H1 (cell line): ENCODE measurements at regions not wholly inside any gene's neighbourhood (a gene's known extent, or its start where the extent isn't known, plus 50 kb on each side); places are given as distances from the start of the nearest gene placed in this dataset.

Source experiments
- CTCF ChIA-PET: fragments of 300-600 bp; sonication (Branson Sonifier 250); formaldehyde crosslinking; loops from one replicate; lab custom pipeline; 2021; ENCODE audit not compliant: partially characterized antibody; lab: Charles Lee
- POLR2A ChIA-PET: fragments of 300-600 bp; sonication (Branson Sonifier 250); formaldehyde crosslinking; loops from one replicate; lab custom pipeline; 2021; ENCODE audit warnings: inconsistent platforms; ENCODE audit not compliant: partially characterized antibody; lab: Charles Lee
- DNase-seq, 2 experiments: peaks; one replicate each; pipeline versions ENCODE4 v3.0.0 to v3.0.0-alpha.2; 2010 to 2022; ENCODE audit warnings: low spot score in 2 of 2, low read depth in 1 of 2, mixed read lengths in 1 of 2
- FAIRE-seq: peaks from 2 replicates; lab custom pipeline; 2011; peaks lifted over from hg19 to GRCh38; lab: Jason Lieb, UNC
- H2AFZ ChIP-seq: 2 replicates; pipeline ENCODE4 v1.8.1; 2012; ENCODE audit warnings: low read length, inconsistent platforms
- H2AK5ac ChIP-seq: 2 replicates; pipeline ENCODE4 v1.6.1; 2013; ENCODE audit warnings: low read depth, low read length
- H2BK120ac ChIP-seq: replicated peaks from 2 replicates; pipeline ENCODE3; 2013; ENCODE audit warnings: low read depth, low read length, inconsistent platforms
- H2BK12ac ChIP-seq: 2 replicates; pipeline ENCODE4 v1.6.1; 2013; ENCODE audit warnings: low read depth, low read length
- H2BK15ac ChIP-seq: 2 replicates; pipeline ENCODE4 v1.6.1; 2013; ENCODE audit warnings: low read length
- H2BK20ac ChIP-seq: 2 replicates; pipeline ENCODE4 v1.6.1; 2013; ENCODE audit warnings: low read length
- H2BK5ac ChIP-seq: 2 replicates; pipeline ENCODE4 v1.6.1; 2013; ENCODE audit warnings: low read depth, low read length
- H3K14ac ChIP-seq: 2 replicates; pipeline ENCODE4 v1.6.1; 2013; ENCODE audit warnings: inconsistent platforms; ENCODE audit not compliant: insufficient read length
- H3K18ac ChIP-seq: 2 replicates; pipeline ENCODE4 v1.6.1; 2013; ENCODE audit warnings: low read length; ENCODE audit errors: extremely low read depth
- H3K23ac ChIP-seq: 2 replicates; pipeline ENCODE4 v1.6.1; 2013; ENCODE audit warnings: inconsistent platforms; ENCODE audit not compliant: insufficient read length
- H3K23me2 ChIP-seq: 2 replicates; pipeline ENCODE4 v1.6.1; 2013; ENCODE audit warnings: low read depth, low read length
- H3K27ac ChIP-seq: 2 replicates; pipeline ENCODE4 v1.6.1; 2011; ENCODE audit warnings: low read depth, low read length, inconsistent platforms
- H3K27me3 ChIP-seq, 4 experiments: replicated peaks in 1 of 4; 1 replicate in 1 of 4; 2 replicates in 3 of 4; pipeline versions ENCODE4 v1.6.1 to v1.8.1; 2011 to 2013; ENCODE audit warnings: low read length in 3 of 4, mild to moderate bottlenecking in 3 of 4, inconsistent platforms in 2 of 4, mixed read lengths in 2 of 4, moderate library complexity in 1 of 4; ENCODE audit not compliant: control insufficient read depth in 3 of 4, insufficient read depth in 3 of 4; ENCODE audit errors: extremely low read depth in 1 of 4
- H3K36me3 ChIP-seq, 4 experiments: 2 replicates each; pipeline versions ENCODE4 v1.6.1 to v1.8.1; 2011 to 2013; ENCODE audit warnings: mild to moderate bottlenecking in 4 of 4, low read length in 3 of 4, moderate library complexity in 2 of 4, control low read depth in 1 of 4, inconsistent platforms in 1 of 4; ENCODE audit not compliant: insufficient read depth in 4 of 4, control insufficient read depth in 2 of 4
- H3K4ac ChIP-seq: replicated peaks from 2 replicates; pipeline ENCODE3; 2013; ENCODE audit warnings: low read length, low read depth, mixed read lengths, inconsistent platforms; ENCODE audit not compliant: insufficient read length
- H3K4me1 ChIP-seq, 4 experiments: replicated peaks in 1 of 4; 1 replicate in 1 of 4; 2 replicates in 3 of 4; pipeline versions ENCODE4 v1.6.1 to v1.8.1; 2011 to 2013; ENCODE audit warnings: low read length in 3 of 4, inconsistent platforms in 2 of 4, mixed read lengths in 1 of 4; ENCODE audit not compliant: insufficient read depth in 4 of 4, control insufficient read depth in 3 of 4
- H3K4me2 ChIP-seq, 2 experiments: 2 replicates each; pipeline versions ENCODE4 v1.6.1 to v1.8.1; 2011 to 2013; ENCODE audit warnings: low read depth in 2 of 2, low read length in 2 of 2, control low read depth in 1 of 2, inconsistent platforms in 1 of 2, mild to moderate bottlenecking in 1 of 2; ENCODE audit not compliant: insufficient read depth in 1 of 2
- H3K4me3 ChIP-seq, 4 experiments: fragments of 200-600, 300-600 bp in 1 of 4; sonication (generic), shearing (Covaris generic), sonication (Bioruptor Twin) in 1 of 4; 2 replicates each; pipeline versions ENCODE4 v1.5.1 to v1.8.1; 2011 to 2016; ENCODE audit warnings: low read length in 4 of 4, low read depth in 3 of 4, control low read depth in 2 of 4, inconsistent platforms in 2 of 4, mild to moderate bottlenecking in 2 of 4, mixed read lengths in 1 of 4, moderate library complexity in 1 of 4; ENCODE audit not compliant: insufficient read depth in 2 of 4; ENCODE audit errors: extremely low read depth in 1 of 4
- H3K56ac ChIP-seq: replicated peaks from 2 replicates; pipeline ENCODE3; 2013; ENCODE audit warnings: low read depth, mild to moderate bottlenecking, mixed read lengths, low read length, inconsistent platforms; ENCODE audit not compliant: insufficient read length
- H3K79me1 ChIP-seq: 2 replicates; pipeline ENCODE4 v1.6.1; 2013; ENCODE audit warnings: low read depth, low read length, control low read depth
- H3K79me2 ChIP-seq, 2 experiments: 2 replicates each; pipeline versions ENCODE4 v1.6.1 to v1.8.1; 2012 to 2013; ENCODE audit warnings: low read length in 2 of 2, mild to moderate bottlenecking in 2 of 2, inconsistent platforms in 1 of 2; ENCODE audit not compliant: insufficient read depth in 2 of 2, control insufficient read depth in 1 of 2
- H3K9ac ChIP-seq, 4 experiments: replicated peaks in 1 of 4; 1 replicate in 1 of 4; 2 replicates in 3 of 4; pipeline versions ENCODE4 v1.6.1 to v1.8.1; 2011 to 2013; ENCODE audit warnings: low read depth in 3 of 4, low read length in 3 of 4, control low read depth in 2 of 4, mild to moderate bottlenecking in 2 of 4, moderate library complexity in 2 of 4, inconsistent platforms in 1 of 4; ENCODE audit errors: extremely low read depth in 1 of 4
- H3K9me3 ChIP-seq, 2 experiments: 2 replicates each; pipeline versions ENCODE4 v1.6.1 to v1.8.1; 2012 to 2013; ENCODE audit warnings: mild to moderate bottlenecking in 2 of 2, moderate library complexity in 2 of 2, control low read depth in 1 of 2, inconsistent platforms in 1 of 2, low read depth in 1 of 2, low read length in 1 of 2, mixed read lengths in 1 of 2; ENCODE audit not compliant: insufficient read depth in 2 of 2
- H4K20me1 ChIP-seq, 2 experiments: replicated peaks in 1 of 2; 2 replicates each; pipeline versions ENCODE3 to v1.8.1; 2011 to 2013; ENCODE audit warnings: inconsistent platforms in 2 of 2, low read length in 2 of 2, mild to moderate bottlenecking in 1 of 2; ENCODE audit not compliant: insufficient read depth in 2 of 2, control insufficient read depth in 1 of 2
- H4K5ac ChIP-seq: 2 replicates; pipeline ENCODE4 v1.6.1; 2013; ENCODE audit warnings: low read length, low read depth, mixed read lengths, inconsistent platforms; ENCODE audit not compliant: insufficient read length
- H4K8ac ChIP-seq: 2 replicates; pipeline ENCODE4 v1.8.0; 2013; ENCODE audit warnings: mild to moderate bottlenecking, moderate library complexity, low read length, inconsistent platforms; ENCODE audit not compliant: insufficient read depth; ENCODE audit errors: extremely low read depth
- H4K91ac ChIP-seq: replicated peaks from 2 replicates; pipeline ENCODE3; 2013; ENCODE audit warnings: low read length, mixed read lengths, inconsistent platforms; ENCODE audit not compliant: insufficient read length
- ATF2 ChIP-seq: IDR thresholded peaks from 2 replicates; pipeline ENCODE4 v1.6.1; 2012; ENCODE audit warnings: low read length, inconsistent platforms
- CBX5 ChIP-seq: fragments of 300-800, 300-1000 bp; sonication (generic); IDR thresholded peaks from 2 replicates; pipeline ENCODE4 v1.7.1; 2016; ENCODE audit warnings: antibody characterized with exemption, low read length, low read depth
- CTBP2 ChIP-seq: IDR thresholded peaks from 2 replicates; pipeline ENCODE4 v1.7.0; 2011; ENCODE audit warnings: borderline replicate concordance, mild to moderate bottlenecking, moderate library complexity, mixed read lengths, low read length; ENCODE audit not compliant: insufficient read depth, insufficient read length
- EP300 ChIP-seq, 2 experiments: IDR thresholded peaks; 1 replicate in 1 of 2; 2 replicates in 1 of 2; pipeline ENCODE4 v1.6.1; 2011 to 2012; ENCODE audit warnings: low read depth in 2 of 2, low read length in 2 of 2, mild to moderate bottlenecking in 2 of 2, borderline replicate concordance in 1 of 2, inconsistent platforms in 1 of 2, moderate library complexity in 1 of 2
- FOSL1 ChIP-seq: IDR thresholded peaks from 2 replicates; pipeline ENCODE4 v1.6.1; 2011; ENCODE audit warnings: mild to moderate bottlenecking, low read depth, low read length, moderate library complexity; ENCODE audit not compliant: insufficient read depth
- GABPA ChIP-seq: IDR thresholded peaks from 2 replicates; pipeline ENCODE4 v1.6.1; 2011; ENCODE audit warnings: mild to moderate bottlenecking, low read length, moderate library complexity, borderline replicate concordance; ENCODE audit not compliant: insufficient read depth
- KDM1A ChIP-seq: fragments of 200-600, 300-600 bp; sonication (generic); IDR thresholded peaks from 2 replicates; pipeline ENCODE4 v1.7.1; 2016; ENCODE audit warnings: mild to moderate bottlenecking, low read length, borderline replicate concordance
- MAX ChIP-seq: IDR thresholded peaks from 2 replicates; pipeline ENCODE4 v1.6.1; 2012; ENCODE audit warnings: inconsistent platforms
- NANOG ChIP-seq: IDR thresholded peaks from 2 replicates; pipeline ENCODE4 v1.6.1; 2011; ENCODE audit warnings: low read length, low read depth, mild to moderate bottlenecking, inconsistent platforms; ENCODE audit not compliant: insufficient read depth, poor library complexity, severe bottlenecking
- SAP30 ChIP-seq: fragments of 300-600 bp; sonication (generic); IDR thresholded peaks from 2 replicates; pipeline ENCODE4 v1.7.1; 2012; ENCODE audit warnings: low read length, moderate library complexity, mild to moderate bottlenecking, inconsistent platforms; ENCODE audit not compliant: insufficient read depth, insufficient replicate concordance
- SIX5 ChIP-seq: IDR thresholded peaks from 2 replicates; pipeline ENCODE4 v1.6.1; 2011; ENCODE audit warnings: mild to moderate bottlenecking, low read depth, low read length
- ZNF274 ChIP-seq: IDR thresholded peaks from 2 replicates; pipeline ENCODE4 v1.7.0; 2012; ENCODE audit warnings: low read length, borderline replicate concordance; ENCODE audit errors: extremely low read depth
- WGBS, 2 experiments: shearing (Covaris generic) in 1 of 2; methylation state at CpG; one replicate each; pipeline versions ENCODE4 v1.1.6 to v1.1.7; 2013 to 2015; ENCODE audit warnings: low lambda C conversion rate in 2 of 2, mixed read lengths in 2 of 2, inconsistent platforms in 1 of 2, low coverage in 1 of 2, missing lambda C conversion rate in 1 of 2; ENCODE audit not compliant: insufficient replicate concordance in 2 of 2, insufficient coverage in 1 of 2, insufficient read length in 1 of 2; ENCODE audit errors: extremely low coverage in 1 of 2, missing lambda C conversion rate in 1 of 2; 5-methylcytosine and 5-hydroxymethylcytosine counted together

- Histone ChIP-seq H3K4me2 (no peak overlapping the region), H3K23ac (no peak overlapping the region), H3K27ac (no peak overlapping the region), H3K23me2 (no peaks in the 10 kb centered on the region), H3K14ac (no peak overlapping the region), H2BK120ac (no peak overlapping the region), H4K5ac (no peak overlapping the region), H2BK5ac (no peak overlapping the region), H3K18ac (no peak overlapping the region), H3K9ac (no peak overlapping the region), H3K27me3 (no peaks in the 10 kb centered on the region), H2BK12ac (no peak overlapping the region), H3K56ac (no peak overlapping the region), H3K9me3 (no peaks in the 10 kb centered on the region), H3K4me3 (no peak overlapping the region), H2BK20ac (no peak overlapping the region), H3K4me1 (no peaks in the 10 kb centered on the region), H3K79me1 (no peaks in the 10 kb centered on the region), H2AK5ac (no peak overlapping the region), H3K79me2 (no peaks in the 10 kb centered on the region), H4K8ac (no peak overlapping the region), H3K4ac (no peak overlapping the region), H4K20me1 (no peaks in the 10 kb centered on the region), H4K91ac (no peak overlapping the region), H3K36me3 (no peaks in the 10 kb centered on the region), H2AFZ (no peak overlapping the region), H2BK15ac (no peak overlapping the region)
- WGBS, 2 experiments: 100% methylated on average over 1 of the region's 1 CpG; no CpG with 5 or more reads in 1 of the 2 experiments
- no peak for FAIRE-seq
- DNase-seq: no peak
- POLR2A ChIA-PET: interaction anchor here (0.6 kb wide), 2 partner anchors 9 to 306 kb away, joined by 3 read pairs; no protein-coding TSS in a partner anchor
- CTCF ChIA-PET: no interaction called here
- no peak for TF ChIP-seq ATF2
- TF ChIP-seq MAX: no peak
- TF ChIP-seq SIX5: no peak
- TF ChIP-seq CBX5: no peak
- no peak for TF ChIP-seq GABPA
- TF ChIP-seq NANOG: no peak
- no peak for TF ChIP-seq FOSL1
- TF ChIP-seq KDM1A: no peak
- TF ChIP-seq CTBP2: no peak
- TF ChIP-seq ZNF274: no peak
- TF ChIP-seq SAP30: no peak
- TF ChIP-seq EP300 (IDR thresholded peaks at IDR 0.05; ENCODE audit: borderline replicate concordance in 1 of 2, low read depth in 2 of 2, low read length in 2 of 2): no peak
These were observed 299.2 kb downstream of the IDS start for GRCh38 chrX:149205937-149206336.
